ENCODE measurements at regions not wholly inside any gene's neighbourhood (a gene's known extent, or its start where the extent isn't known, plus 50 kb on each side); places are given as distances from the start of the nearest gene placed in this dataset.
"Not testable (repeated sequence)": the region's sequence is repeated elsewhere in the genome, so short reads cannot be mapped to it uniquely, and the experiment has no call there.

DNA sequence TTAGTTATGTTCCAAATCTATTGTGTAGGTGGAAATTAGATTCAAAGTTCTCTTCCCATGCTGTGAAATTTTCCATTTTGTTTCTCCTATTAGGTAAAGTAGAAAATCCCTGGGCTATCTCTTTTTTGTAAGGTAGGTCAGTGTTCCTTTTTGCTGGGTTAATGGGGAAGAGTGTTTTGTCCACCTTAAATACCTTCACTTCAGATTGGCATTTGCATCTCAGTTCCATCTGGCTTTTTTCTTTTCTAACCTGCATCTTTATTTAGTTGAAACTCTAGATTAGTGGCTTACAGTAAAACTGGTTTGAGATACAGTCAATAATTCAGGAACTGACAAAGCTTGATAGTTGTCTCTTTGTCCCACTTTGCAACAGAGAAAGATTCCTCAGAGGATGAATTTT is 1115.8 kb downstream of the PDHA2 start:
- DNase-seq (ENCODE audit: low read depth): no peak

DNA sequence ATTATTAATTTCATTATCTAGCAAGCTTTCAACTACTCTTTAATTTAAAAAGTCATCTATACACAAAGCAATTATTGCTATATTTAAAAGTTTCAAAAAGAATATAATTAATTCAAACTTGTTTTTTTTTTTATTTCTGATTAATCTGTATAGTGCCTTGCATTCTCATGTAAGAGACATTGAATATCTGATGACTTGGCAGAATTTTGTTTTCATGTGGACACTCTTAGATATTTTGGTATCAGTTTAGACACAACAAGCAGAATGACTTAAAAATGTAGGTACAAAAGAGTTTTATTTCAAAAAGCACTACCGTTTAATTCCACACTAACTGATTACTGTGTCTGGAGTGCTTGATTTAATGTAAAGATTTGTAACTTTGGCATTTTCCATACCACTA is 1129.6 kb downstream of the PDHA2 start:
- no peak for DNase-seq (ENCODE audit: low read depth)

GRCh38 chr4:96972920-96973319 is 1133.0 kb downstream of the PDHA2 start:
- DNase-seq (ENCODE audit: low read depth): no peak

DNA sequence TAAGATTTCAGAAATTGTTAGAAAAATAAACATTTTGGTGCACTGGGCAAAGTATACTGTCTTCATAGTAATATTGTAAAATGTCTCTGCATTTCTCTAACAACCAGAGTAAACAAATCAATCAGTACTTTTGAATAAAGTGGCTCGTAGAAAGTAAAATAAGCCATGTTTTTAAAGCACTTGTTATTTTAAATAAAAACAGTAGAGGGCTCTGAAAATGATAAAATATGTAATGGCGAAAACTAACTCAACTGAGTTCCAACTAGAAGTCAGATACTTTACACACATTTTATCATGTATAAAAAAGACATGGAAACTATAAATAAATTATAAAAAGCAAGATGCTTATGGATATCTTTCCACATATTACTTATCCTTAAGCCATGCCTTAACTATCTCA is 1134.4 kb downstream of the PDHA2 start:
- no peak for DNase-seq (ENCODE audit: low read depth)

- DNase-seq (ENCODE audit: low read depth): no peak
These were observed 1143.9 kb downstream of the PDHA2 start for GRCh38 chr4:96983830-96984229.

DNA sequence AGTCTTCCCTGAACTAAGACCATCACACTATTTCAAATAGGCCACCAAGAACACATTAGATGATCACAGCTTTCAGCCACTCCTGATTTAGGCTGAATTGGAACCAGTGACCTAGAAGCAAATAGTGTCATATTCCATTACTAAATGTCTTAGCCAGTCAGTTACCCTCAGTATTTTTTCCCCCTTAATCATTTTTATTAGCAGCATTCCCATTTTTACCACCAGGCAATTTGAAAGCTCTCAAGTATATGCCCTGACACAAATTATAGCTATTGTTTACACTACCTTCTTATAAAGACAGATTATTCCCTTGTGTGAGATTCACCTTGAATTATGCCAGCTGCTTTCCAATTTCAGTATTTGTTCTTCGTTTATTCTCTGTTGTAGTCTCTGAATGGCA is 1146.9 kb downstream of the PDHA2 start:
- no peak for DNase-seq (ENCODE audit: low read depth)

- DNase-seq (ENCODE audit: low read depth): no peak
These were observed 1151.2 kb downstream of the PDHA2 start for GRCh38 chr4:96991083-96991482.

DNA sequence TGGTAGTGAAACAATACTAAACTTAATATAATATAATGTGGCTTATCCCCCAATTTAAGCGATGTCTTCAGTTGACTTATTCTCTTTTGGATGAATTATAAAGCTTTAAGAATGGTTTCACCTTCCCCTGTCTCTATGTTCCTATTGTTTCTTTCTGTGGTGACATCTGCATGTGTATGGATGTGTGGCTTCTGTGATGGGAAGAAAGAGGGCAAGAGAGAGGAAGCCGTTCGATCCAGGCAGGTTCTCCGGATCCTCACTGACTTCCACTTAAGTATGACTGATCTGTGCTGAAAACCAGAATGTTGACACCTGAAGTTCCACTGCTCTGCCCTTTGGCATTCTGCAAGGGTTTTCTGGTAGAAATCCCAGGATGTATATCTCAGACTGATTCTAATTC is 1150.8 kb downstream of the STPG2 start:
- DNase-seq (ENCODE audit: low read depth): no peak

DNA sequence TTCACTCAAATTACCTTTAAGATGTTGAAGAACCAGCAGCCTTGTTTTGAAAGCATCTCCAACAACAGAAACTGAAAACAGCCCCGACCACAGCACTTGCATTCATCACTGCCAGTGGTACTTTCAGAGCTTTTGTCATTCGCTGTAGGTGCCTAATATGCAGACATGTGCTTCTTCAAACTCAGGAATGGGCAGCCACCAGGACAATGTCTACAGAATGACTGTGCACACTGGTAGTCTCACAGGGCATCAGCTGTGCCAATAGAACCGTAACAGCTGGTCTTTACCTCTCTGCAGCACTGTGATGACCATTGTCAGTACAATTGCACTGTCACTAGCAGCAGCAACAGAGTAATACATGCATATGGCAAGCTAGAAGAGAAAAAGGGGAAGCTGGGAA is 1149.7 kb downstream of the STPG2 start:
- no peak for DNase-seq (ENCODE audit: low read depth)

DNA sequence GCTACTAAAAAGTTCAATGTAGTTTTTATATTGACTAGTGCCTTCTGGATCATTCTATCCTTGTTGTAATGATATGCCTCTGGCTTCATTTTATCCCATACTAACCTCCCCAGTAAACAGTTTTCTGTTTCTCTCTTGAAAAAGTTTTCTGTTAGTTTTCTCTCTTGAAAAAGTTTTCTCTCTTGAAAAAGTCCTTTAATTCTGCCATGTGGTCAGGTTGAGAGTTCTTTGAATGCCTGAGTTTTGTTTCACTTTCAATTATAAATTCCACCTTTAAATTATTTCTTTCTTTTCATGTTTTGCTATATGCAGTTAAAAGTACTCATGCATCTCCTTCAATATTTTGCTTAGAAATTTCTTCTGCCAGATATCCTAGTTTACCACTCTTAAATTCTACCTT is 1139.6 kb downstream of the STPG2 start:
- no peak for DNase-seq (ENCODE audit: low read depth)

GRCh38 chr4:97013309-97013708 is 1130.0 kb downstream of the STPG2 start:
- no peak for DNase-seq (ENCODE audit: low read depth)

GRCh38 chr4:97013711-97014110 is 1129.6 kb downstream of the STPG2 start:
- no peak for DNase-seq (ENCODE audit: low read depth)

DNA sequence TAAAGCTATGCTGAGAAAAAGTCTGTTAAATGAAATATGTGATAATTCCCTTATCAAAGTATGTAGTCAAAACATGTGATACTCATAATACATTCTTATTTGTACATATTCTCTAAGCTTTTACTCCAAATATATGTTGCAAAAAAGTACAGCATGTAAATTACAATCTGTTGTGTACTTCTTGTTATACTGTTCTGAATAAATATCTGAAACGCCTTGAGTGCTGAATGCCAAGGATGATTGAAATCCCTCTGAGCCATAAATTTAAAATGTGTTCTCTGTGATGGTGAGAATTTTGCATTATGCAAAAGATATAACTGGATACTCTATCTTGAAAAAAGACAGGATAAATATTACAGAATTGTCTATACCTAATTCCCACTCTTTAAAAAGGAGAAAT is 1128.0 kb downstream of the STPG2 start:
- DNase-seq (ENCODE audit: low read depth): no peak

DNA sequence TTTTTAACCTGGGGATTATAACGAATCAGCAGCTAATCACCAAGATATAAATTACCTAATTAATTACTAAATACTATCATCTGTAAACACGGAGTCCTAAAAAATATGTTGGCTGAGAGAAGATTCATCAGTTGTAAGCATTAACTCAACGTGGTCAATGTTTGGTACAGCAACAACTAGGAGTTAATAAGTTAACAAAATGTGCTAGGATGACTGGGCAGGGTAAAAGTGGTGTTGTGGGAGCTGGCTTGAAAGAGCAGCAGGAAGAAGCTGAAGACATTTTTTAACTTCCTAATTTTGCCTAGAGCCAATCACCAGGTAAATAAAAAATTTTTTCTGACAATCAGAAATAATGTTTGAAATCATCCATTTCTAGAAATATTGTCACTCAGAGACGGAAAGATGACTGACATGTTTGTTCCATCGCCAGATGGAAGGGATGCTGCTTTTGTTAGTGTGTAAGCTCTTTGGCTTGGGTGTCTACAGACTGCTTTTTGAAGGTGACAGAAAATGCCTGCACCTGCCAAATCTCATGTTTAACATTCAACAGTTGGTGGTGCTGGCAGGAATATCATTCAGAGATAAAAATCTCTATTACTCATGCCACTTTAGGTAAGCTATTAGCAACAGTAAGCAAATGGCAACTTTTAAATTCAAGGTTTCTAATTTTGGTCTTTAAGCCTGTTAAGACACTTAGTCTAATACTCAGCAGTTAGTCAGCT is 1126.9 kb downstream of the STPG2 start:
- no peak for DNase-seq (ENCODE audit: low read depth)

GRCh38 chr4:97027728-97028410 is 1115.4 kb downstream of the STPG2 start:
- no peak for DNase-seq (ENCODE audit: low read depth)

- DNase-seq (ENCODE audit: low read depth): no peak
These were observed 1114.5 kb downstream of the STPG2 start for GRCh38 chr4:97028785-97029184.

DNA sequence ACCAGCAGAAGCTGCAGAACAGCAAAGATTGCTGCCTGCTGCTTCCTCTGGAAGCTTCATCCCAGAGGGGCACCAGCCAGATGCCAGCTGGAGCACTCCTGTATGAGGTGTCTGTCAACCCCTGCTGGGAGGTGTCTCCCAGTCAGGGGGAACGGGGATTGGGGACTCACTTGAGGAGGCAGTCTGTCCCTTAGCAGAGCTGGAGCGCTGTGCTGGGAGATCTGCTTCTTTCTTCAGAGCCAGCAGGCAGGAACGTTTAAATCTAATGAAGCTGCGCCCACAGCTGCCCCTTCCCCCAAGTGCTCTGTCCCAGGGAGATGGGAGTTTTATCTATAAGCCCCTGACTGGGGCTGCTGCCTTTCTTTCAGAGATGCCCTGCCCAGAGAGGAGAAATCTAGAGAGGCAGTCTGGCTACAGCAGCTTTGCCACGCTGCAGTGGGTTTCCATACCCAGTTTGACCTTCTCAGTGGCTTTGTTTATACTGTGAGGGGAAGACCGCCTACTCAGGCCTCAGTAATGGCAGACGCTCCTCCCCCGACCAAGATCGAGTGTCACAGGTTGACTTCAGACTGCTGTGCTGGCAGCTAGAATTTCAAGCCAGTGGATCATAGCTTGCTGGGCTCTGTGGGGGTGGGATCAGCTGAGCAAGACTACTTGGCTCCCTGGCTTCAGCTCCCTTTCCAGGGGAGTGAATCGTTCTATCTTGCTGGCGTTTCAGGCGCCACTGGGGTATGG is 1105.7 kb downstream of the STPG2 start:
- not testable (repeated sequence) for DNase-seq (ENCODE audit: low read depth)

GRCh38 chr4:97038146-97038516 is 1105.1 kb downstream of the STPG2 start:
- DNase-seq (ENCODE audit: low read depth): no peak

DNA sequence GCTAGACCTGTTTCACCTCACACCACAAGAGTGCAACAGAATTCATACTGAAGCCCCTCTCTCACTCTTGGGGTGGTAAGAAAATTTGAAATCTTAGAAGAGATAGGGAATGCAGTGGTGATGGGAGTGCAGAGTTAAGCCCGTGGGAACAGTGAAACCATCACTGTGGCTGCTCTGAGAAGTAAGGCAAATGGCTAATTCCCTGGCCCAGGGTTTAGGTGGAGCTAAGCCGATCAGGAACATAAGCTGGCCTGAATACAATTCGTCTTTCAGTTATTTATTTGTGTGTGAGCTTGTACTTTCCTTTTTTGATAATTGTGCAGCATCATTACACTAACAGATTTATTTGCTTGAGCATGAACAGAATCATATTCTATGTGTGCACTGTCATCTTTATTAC is 1070.6 kb downstream of the STPG2 start:
- DNase-seq (ENCODE audit: low read depth): no peak

DNA sequence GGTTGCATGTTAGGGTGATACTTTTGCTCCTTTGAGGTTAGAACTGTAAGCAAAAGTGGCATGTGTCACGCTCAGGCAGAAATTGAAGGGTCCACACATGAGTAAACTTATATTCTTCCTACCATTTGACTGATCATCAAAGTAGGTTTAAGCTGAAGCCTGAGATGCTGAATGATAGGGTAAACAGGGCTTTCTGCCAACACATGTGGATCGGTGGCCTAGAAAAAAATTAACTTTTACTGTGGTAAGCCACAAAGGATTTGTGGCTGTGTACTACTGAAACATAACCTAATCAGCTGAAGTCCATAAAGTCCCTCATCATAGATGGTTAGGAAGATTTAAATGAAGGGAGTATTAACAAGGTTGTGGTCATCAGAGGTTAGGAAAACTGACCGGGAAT is 1070.1 kb downstream of the STPG2 start:
- DNase-seq (ENCODE audit: low read depth): no peak

GRCh38 chr4:97074531-97074930 is 1068.7 kb downstream of the STPG2 start:
- DNase-seq (ENCODE audit: low read depth): no peak

GRCh38 chr4:97081951-97082350 is 1061.3 kb downstream of the STPG2 start:
- no peak for DNase-seq (ENCODE audit: low read depth)

DNA sequence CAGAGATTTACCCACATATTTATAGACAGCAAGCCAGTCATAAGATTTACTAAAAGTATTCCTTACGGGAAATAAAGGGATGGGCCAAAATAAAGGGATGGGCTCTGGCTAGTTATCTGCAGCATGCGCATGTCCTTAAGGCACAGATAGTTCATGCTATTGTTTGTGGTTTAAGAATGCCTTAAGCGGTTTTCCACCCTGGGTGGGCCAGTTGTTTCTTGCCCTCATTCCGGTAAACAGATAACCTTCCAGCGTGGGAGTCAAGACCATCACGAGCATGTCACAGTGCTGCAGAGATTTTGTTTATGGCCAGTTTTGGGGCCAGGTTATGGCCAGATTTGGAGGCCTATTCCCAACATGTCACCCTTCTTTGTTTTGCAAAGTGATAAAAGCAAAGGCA is 1046.2 kb downstream of the STPG2 start:
- DNase-seq (ENCODE audit: low read depth): not testable (repeated sequence)

Measured in GM04503 (cell line).